ENCODE measurements at regions not wholly inside any gene's neighbourhood (a gene's known extent, or its start where the extent isn't known, plus 50 kb on each side); places are given as distances from the start of the nearest gene placed in this dataset.
"Not testable (repeated sequence)": the region's sequence is repeated elsewhere in the genome, so short reads cannot be mapped to it uniquely, and the experiment has no call there.

- no peak for DNase-seq (ENCODE audit: low read depth, low spot score)
Observed at GRCh38 chr14:89061696-89062095, 237.2 kb downstream of the TTC8 start.

- no peak for DNase-seq (ENCODE audit: low read depth, low spot score)
Observed at GRCh38 chr14:89065879-89066278, 241.4 kb downstream of the TTC8 start.

GRCh38 chr14:89067293-89067972 is 243.0 kb downstream of the TTC8 start:
- no peak for DNase-seq (ENCODE audit: low read depth, low spot score)

- no peak for DNase-seq (ENCODE audit: low read depth, low spot score)
Observed at GRCh38 chr14:89078021-89078795, 253.8 kb downstream of the TTC8 start.

- no peak for DNase-seq (ENCODE audit: low read depth, low spot score)
Observed at GRCh38 chr14:89085231-89085731, 260.8 kb downstream of the TTC8 start.

- DNase-seq (ENCODE audit: low read depth, low spot score): no peak
Observed at GRCh38 chr14:89085737-89086382, 261.4 kb downstream of the TTC8 start.

GRCh38 chr14:89088530-89088929 is 264.1 kb downstream of the TTC8 start:
- no peak for DNase-seq (ENCODE audit: low read depth, low spot score)

GRCh38 chr14:89089330-89089729 is 264.9 kb downstream of the TTC8 start:
- DNase-seq (ENCODE audit: low read depth, low spot score): no peak

- no peak for DNase-seq (ENCODE audit: low read depth, low spot score)
Observed at GRCh38 chr14:89091781-89092180, 267.3 kb downstream of the TTC8 start.

GRCh38 chr14:89093083-89093730 is 268.8 kb downstream of the TTC8 start:
- DNase-seq (ENCODE audit: low read depth, low spot score): peak; percentile 3

- DNase-seq (ENCODE audit: low read depth, low spot score): no peak
Observed at GRCh38 chr14:89095036-89095435, 270.6 kb downstream of the TTC8 start.

- DNase-seq (ENCODE audit: low read depth, low spot score): no peak
Observed at GRCh38 chr14:89096946-89097345, 272.5 kb downstream of the TTC8 start.

- DNase-seq (ENCODE audit: low read depth, low spot score): no peak
Observed at GRCh38 chr14:89098254-89098653, 273.8 kb downstream of the TTC8 start.

GRCh38 chr14:89104171-89104817 is 279.8 kb downstream of the TTC8 start:
- not testable (repeated sequence) for DNase-seq (ENCODE audit: low read depth, low spot score)

- DNase-seq (ENCODE audit: low read depth, low spot score): not testable (repeated sequence)
Observed at GRCh38 chr14:89104861-89105260, 280.4 kb downstream of the TTC8 start.
